B cell (primary cell): ENCODE measurements at regions not wholly inside any gene's neighbourhood (a gene's known extent, or its start where the extent isn't known, plus 50 kb on each side); places are given as distances from the start of the nearest gene placed in this dataset.

Source experiments
- EZH2 ChIP-seq: IDR thresholded peaks from 2 replicates; pipeline ENCODE4 v1.6.1; 2012; ENCODE audit warnings: borderline replicate concordance, low read depth, mild to moderate bottlenecking, moderate library complexity, low read length; ENCODE audit not compliant: insufficient read depth, poor library complexity, severe bottlenecking
- TF ChIP-seq, protein P1 (sequence below): fragments of 200-600 bp; IDR thresholded peaks from one replicate; pipeline ENCODE4 v1.8.0; 2022; ENCODE audit warnings: antibody characterized with exemption, mild to moderate bottlenecking

DNA sequence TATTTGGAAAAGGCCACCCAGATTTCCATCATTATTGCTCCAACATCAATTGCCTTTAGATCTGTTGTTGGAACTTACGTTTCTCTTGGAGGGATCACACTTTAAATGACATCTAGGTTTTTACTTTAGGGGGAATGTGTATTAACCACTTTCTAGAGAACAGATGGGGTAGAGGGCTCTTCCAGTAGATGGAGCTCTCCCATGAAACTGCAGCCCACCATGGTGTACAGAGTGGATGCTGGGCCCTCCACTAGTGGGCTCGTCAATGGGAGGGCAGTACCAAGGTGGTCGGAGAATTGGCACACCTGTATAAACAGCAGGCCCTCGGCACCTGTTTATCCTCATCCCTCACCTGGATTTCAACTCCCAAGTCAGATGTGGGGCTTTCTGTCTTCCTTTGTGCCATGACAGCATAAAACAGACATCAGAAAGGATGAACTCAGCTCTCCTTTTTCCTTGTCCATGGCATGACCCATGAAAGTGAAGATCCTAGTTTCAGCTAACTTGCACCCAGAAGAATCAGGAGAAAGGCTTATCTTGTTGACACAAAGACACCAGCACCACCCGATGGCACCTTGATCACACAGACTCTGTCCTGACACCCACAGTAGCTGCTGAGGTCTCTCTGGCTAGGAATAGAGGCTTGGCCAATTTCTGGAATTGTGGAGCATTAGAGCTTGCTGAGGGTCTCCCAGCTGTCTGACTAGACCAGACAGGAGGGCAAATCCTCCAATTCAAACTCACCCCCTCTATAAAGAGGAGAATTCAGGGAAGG, 150.5 kb downstream of the CYP26A1 start:
- TF ChIP-seq, protein P1, sequence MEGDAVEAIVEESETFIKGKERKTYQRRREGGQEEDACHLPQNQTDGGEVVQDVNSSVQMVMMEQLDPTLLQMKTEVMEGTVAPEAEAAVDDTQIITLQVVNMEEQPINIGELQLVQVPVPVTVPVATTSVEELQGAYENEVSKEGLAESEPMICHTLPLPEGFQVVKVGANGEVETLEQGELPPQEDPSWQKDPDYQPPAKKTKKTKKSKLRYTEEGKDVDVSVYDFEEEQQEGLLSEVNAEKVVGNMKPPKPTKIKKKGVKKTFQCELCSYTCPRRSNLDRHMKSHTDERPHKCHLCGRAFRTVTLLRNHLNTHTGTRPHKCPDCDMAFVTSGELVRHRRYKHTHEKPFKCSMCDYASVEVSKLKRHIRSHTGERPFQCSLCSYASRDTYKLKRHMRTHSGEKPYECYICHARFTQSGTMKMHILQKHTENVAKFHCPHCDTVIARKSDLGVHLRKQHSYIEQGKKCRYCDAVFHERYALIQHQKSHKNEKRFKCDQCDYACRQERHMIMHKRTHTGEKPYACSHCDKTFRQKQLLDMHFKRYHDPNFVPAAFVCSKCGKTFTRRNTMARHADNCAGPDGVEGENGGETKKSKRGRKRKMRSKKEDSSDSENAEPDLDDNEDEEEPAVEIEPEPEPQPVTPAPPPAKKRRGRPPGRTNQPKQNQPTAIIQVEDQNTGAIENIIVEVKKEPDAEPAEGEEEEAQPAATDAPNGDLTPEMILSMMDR = no peak
- TF ChIP-seq EZH2 = no peak
